ENCODE measurements at regions not wholly inside any gene's neighbourhood (a gene's known extent, or its start where the extent isn't known, plus 50 kb on each side); places are given as distances from the start of the nearest gene placed in this dataset.

GRCh38 chr2:185245216-185245615 is 493.4 kb upstream of the FSIP2 start (continued):
- TF ChIP-seq NRF1 (IDR thresholded peaks at IDR 0.05; ENCODE audit: low read depth, low read length) (no peak), BCL11A (IDR thresholded peaks at IDR 0.05; ENCODE audit: low read depth in 2 of 2, low read length in 2 of 2) (no peak), CHD7 (IDR thresholded peaks at IDR 0.05; ENCODE audit: insufficient replicate concordance, low read length) (no peak)

All from H1 (cell line).